ENCODE measurements at regions not wholly inside any gene's neighbourhood (a gene's known extent, or its start where the extent isn't known, plus 50 kb on each side); places are given as distances from the start of the nearest gene placed in this dataset.

DNA sequence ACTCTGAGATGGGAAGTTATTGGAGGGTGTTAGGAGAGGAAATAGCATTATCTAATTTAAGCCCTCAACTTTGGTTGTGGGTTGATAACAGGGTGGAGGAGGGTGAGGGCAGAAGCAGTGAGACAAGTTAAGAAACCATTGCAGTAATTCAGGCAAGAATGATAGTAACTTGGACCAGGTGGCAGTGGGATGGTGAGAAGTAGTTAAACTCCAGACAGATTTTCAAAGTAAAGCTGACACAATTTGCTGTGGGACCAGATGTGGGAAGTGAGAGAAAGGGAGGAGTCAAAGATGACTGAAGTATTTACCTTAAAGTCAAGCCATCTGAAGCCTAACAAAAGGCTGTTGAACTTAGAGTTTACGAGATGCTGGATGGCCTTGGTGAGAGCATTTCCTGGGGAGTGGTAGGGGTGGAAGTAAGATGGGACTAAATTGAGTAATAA is 163.2 kb upstream of the KLF7 start:
- TF ChIP-seq, protein P1, sequence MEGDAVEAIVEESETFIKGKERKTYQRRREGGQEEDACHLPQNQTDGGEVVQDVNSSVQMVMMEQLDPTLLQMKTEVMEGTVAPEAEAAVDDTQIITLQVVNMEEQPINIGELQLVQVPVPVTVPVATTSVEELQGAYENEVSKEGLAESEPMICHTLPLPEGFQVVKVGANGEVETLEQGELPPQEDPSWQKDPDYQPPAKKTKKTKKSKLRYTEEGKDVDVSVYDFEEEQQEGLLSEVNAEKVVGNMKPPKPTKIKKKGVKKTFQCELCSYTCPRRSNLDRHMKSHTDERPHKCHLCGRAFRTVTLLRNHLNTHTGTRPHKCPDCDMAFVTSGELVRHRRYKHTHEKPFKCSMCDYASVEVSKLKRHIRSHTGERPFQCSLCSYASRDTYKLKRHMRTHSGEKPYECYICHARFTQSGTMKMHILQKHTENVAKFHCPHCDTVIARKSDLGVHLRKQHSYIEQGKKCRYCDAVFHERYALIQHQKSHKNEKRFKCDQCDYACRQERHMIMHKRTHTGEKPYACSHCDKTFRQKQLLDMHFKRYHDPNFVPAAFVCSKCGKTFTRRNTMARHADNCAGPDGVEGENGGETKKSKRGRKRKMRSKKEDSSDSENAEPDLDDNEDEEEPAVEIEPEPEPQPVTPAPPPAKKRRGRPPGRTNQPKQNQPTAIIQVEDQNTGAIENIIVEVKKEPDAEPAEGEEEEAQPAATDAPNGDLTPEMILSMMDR (conservative IDR thresholded peaks at IDR 0.05; ENCODE audit: low read length), result no peak
- TF ChIP-seq EZH2phosphoT487 (IDR thresholded peaks at IDR 0.05; ENCODE audit: borderline replicate concordance), result no peak

Measured in Loucy (cell line).